ELR (cell line): ENCODE measurements at regions not wholly inside any gene's neighbourhood (a gene's known extent, or its start where the extent isn't known, plus 50 kb on each side); places are given as distances from the start of the nearest gene placed in this dataset.

Source experiments
- DNase-seq: peaks from one replicate; pipeline ENCODE4 v3.0.0-alpha.2; 2015; ENCODE audit warnings: low read depth

- DNase-seq = no peak
Observed at GRCh38 chr2:188919824-188920223, 54.3 kb upstream of the COL3A1 start.

GRCh38 chr2:188922191-188922590, 52.0 kb upstream of the COL3A1 start:
- no peak for DNase-seq
